KG1 (cell line): ENCODE measurements at regions not wholly inside any gene's neighbourhood (a gene's known extent, or its start where the extent isn't known, plus 50 kb on each side); places are given as distances from the start of the nearest gene placed in this dataset.
"Not testable (repeated sequence)": the region's sequence is repeated elsewhere in the genome, so short reads cannot be mapped to it uniquely, and the experiment has no call there.

ENCODE experiments used
- DNase-seq: peaks from one replicate; lab custom pipeline; 2025; lab: John Stamatoyannopoulos, UW

- no peak for DNase-seq
Measured at GRCh38 chr13:81283561-81283960, 942.6 kb upstream of the SPRY2 start.

- no peak for DNase-seq
Measured at GRCh38 chr13:81283062-81283461, 942.1 kb upstream of the SPRY2 start.

GRCh38 chr13:81275666-81276258 lies 934.8 kb upstream of the SPRY2 start:
- no peak for DNase-seq

GRCh38 chr13:81247711-81248110 lies 906.8 kb upstream of the SPRY2 start:
- no peak for DNase-seq

- no peak for DNase-seq
Measured at GRCh38 chr13:81246556-81246955, 905.6 kb upstream of the SPRY2 start.

GRCh38 chr13:81244011-81244410 lies 903.1 kb upstream of the SPRY2 start:
- no peak for DNase-seq

GRCh38 chr13:81230386-81230785 lies 889.5 kb upstream of the SPRY2 start:
- no peak for DNase-seq

GRCh38 chr13:81226830-81227229 lies 885.9 kb upstream of the SPRY2 start:
- DNase-seq: not testable (repeated sequence)

- no peak for DNase-seq
Measured at GRCh38 chr13:81224209-81224833, 883.4 kb upstream of the SPRY2 start.

GRCh38 chr13:81223778-81224177 lies 882.9 kb upstream of the SPRY2 start:
- no peak for DNase-seq

GRCh38 chr13:81211713-81212112 lies 870.8 kb upstream of the SPRY2 start:
- DNase-seq: no peak

- DNase-seq: no peak
Measured at GRCh38 chr13:81207636-81208035, 866.7 kb upstream of the SPRY2 start.

GRCh38 chr13:81207231-81207630 lies 866.3 kb upstream of the SPRY2 start:
- DNase-seq: no peak

- DNase-seq: no peak
Measured at GRCh38 chr13:81203783-81204182, 862.9 kb upstream of the SPRY2 start.

- DNase-seq: no peak
Measured at GRCh38 chr13:81199956-81200355, 859.0 kb upstream of the SPRY2 start.

GRCh38 chr13:81197966-81198365 lies 857.0 kb upstream of the SPRY2 start:
- DNase-seq: no peak

GRCh38 chr13:81197483-81197882 lies 856.6 kb upstream of the SPRY2 start:
- DNase-seq: no peak

- DNase-seq: no peak
Measured at GRCh38 chr13:81194362-81194761, 853.4 kb upstream of the SPRY2 start.

- no peak for DNase-seq
Measured at GRCh38 chr13:81184556-81185265, 843.8 kb upstream of the SPRY2 start.

- no peak for DNase-seq
Measured at GRCh38 chr13:81172603-81173002, 831.7 kb upstream of the SPRY2 start.

- DNase-seq: no peak
Measured at GRCh38 chr13:81171065-81171647, 830.2 kb upstream of the SPRY2 start.

- not testable (repeated sequence) for DNase-seq
Measured at GRCh38 chr13:81163823-81164222, 822.9 kb upstream of the SPRY2 start.

GRCh38 chr13:81153478-81153877 lies 812.6 kb upstream of the SPRY2 start:
- DNase-seq: no peak
